ENCODE measurements at regions not wholly inside any gene's neighbourhood (a gene's known extent, or its start where the extent isn't known, plus 50 kb on each side); places are given as distances from the start of the nearest gene placed in this dataset.
A peak's percentile ranks its signal among the peaks of the same experiment; 100 is the strongest.

DNA sequence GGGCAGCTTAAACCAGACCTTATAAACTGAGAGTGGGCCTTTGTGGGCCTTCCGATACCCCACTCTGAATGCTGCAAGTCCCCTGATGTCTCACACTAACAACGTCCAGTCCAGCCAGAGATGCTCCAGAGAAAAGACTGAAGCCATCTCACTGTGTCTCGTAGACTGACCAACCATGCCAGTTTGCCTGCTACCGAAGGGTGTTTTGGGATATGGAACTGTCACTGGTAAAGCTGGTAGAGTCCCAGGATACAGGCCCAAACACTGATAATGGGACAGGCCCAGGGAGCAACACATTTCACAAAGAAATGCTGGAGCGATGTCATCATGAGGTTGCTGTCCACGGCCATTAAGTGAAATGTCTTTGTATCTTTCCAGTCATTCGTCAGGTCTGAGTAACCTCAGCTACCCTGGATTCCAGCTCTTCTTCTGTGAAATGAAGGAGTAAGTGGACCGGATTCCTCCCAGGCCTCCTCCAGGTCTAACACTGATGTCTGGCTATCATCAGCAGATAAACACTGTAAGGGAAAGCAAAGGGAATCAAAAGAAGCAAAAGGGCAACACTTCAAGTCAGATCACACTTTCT is 81.6 kb downstream of the SLC5A7 start:
- DNase-seq = no peak

DNA sequence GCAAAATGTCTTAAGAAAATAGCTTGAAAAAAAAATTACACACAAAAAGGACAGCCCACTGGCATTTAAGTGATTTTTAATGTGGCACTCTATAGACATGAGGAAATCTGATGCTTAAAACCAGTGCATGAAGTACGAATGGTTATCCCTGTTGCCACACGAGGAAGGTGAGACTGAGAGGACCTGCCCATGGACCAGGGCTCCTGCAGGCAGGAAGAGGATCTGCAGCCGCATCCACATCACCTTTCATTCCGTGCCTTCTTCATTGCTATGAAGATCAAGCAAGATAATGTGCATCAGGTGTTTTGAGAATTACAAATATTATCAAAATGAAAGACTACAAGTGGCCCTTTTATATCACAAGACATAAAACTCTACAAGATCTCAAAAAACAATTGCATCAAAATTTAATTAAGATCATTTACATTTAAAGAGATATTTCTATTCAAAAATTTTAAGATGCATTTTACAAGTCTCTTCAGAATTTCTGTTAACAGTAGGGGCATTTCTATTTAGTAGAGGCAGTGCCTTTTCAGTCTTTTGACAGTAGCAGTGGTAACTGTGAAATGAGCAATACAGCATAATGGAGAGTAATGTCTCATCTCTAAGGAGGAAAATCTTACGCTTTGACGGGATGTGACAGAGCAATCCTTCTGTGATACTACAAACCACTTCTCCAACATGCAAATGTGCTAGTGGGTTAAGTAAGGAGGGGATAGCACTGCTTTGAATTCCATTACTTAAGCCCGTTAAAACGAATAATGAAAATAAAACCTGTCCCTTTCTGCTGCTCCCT is 83.4 kb downstream of the SLC5A7 start:
- peak; percentile 15 for DNase-seq

DNA sequence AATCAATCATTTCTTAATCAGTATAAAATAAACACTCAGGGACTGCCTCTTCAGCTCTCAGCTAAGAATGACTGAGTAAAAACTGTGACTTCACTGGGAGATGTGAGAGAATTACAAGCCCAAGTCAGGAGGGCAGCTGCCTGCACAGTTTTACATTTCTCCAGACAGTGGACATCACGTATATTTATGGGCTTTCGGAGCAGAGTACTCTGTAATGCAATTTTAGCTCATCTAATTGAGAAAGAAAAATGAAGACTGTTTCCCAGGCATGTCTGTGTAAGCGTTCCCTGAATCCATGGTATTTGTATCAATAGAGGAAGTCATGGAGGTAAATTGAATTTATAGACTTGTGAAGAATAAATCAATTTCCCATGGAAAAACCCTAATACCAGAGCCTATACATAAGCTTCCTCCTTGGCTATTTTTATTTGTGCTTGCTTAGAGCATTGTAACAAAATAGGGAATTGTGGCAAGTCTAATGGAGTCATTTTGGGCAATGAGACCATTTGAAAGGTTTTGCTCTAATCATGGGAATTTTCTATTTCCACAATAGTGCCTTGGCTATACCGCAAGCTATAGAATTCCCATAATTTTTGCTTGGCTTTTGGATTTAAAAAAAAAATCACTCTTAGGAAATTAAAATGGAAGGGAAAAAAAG is 87.2 kb downstream of the SLC5A7 start:
- no peak for DNase-seq

DNA sequence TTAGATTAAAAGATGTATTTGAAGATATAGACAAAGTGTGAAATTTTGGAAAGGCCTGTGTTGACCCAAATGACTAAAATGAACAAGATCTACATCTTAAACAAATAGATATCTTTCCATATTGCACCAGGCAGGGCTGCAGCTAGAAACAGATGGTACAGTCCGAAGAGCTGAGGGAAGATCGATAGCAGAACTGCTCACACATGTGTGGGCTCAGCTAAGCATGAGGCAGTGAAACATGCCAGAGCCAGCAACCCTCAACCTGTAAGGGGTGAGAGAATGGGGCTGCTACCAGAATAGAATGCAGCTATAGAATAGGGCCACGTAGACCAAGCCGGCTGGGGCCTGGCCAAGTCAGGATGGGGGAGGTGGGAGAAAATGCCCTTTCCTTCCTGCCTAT is 87.8 kb downstream of the SLC5A7 start:
- DNase-seq = no peak

DNA sequence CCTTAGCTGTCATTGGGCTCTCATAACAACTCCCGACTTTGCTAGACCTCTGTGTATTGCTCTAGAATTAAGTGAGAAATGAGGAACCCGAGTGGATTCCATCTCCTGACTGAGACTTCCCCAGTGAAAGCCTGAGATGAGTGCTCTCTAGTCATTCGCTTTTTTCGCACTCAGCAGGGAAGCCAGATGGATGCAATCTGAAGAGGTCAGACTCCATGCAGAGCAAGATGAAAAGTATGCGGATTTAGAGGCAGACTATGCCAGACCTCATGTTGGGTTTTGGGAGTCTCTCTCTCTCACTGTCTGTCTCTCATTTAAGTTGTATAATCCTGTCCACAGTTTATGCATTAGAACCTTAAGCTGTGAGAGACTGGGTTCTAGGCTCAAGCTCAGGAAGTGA is 88.6 kb downstream of the SLC5A7 start:
- DNase-seq = no peak

DNA sequence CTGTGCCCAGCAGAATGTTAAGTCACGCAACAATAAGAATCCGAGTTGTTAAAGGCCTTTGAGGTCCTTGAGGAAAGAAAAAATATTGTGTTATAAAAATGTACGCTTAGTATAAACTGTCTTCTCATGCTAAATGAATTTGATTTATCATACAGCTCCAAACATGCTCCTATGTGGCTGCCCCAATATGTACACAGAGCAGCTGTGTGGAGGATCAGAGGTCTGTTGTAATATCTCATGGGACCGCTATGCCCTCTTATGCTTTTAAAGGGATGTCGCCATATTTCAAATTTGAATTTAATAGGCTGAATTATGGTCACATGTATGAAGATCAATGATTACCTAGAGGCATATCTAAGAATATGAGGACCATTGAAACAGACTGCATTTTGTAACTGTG is 90.2 kb downstream of the SLC5A7 start:
- DNase-seq = no peak

DNA sequence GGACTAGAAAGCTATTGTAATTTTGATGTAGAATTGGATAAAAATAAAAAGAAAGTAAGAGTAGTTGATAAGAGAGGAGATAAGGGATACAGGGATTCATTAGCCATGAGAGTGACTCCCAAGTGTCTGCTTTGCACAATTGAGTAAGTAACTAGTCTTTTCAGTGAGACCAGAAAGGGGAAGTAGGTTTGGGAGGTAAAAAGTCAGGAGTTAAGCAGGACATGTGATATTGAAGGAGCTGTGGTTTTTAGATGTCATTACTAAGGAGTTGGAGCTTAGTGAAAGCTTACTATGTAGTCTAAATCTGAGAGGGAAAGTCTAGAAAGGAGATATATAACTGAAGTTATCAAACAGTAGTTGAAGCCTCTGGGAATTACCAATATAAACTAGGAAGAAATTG is 93.4 kb downstream of the SLC5A7 start:
- DNase-seq = no peak

DNA sequence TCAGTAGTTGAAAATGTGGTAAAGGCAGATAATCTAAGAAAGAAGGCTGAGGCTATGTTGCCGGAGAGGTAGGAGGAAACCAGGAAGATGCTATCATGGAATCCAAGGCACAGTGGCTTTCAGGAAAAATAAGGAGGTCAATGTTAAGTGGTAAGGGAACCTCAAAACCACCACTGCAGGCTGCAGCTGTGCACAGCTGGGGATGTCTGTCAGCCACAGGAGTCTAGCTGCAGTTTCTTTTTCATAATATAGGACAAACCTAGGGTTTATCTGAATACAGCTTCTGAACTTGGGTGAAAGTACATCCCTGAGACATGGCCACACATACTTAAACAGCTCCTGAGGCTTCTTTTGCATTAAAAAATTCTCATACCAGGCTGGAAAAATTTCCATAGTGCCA is 93.9 kb downstream of the SLC5A7 start:
- no peak for DNase-seq

DNA sequence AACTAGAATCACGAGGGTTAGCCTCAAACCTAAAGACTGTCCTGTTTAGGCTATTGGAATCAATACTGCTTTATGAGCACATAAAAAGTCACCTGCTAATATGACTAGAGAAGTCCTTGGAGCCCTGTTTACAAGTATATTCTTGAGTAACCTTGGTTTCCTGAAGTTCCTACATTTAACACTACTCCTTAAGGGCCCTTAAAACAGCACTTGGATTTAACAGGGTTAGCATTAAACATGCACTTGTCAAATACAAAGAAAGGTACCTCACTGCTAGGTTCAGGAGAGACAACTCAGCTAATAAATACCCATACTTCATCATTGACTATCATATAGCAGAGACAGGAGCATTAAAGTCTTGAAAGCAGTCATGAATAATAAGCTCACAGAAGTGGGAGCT is 96.7 kb downstream of the SLC5A7 start:
- no peak for DNase-seq

DNA sequence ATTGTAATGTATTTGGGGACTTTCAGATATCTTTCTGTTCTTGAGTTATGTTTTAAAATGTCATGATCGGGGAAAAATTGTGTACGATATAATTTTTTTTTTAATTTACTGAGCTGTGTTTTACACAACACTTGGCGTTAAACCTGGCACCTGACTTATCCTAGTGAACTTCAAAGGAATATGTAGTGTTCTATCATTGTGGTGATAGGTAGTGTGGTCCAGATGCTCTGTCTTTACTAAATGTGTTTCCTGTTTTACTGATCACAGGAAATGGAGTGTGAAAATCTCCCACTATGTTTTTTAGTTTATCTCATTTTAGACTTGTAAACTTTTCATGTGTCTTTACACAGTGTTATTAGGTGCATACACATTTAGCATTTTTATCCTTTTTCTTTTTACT is 98.0 kb downstream of the SLC5A7 start:
- no peak for DNase-seq

DNA sequence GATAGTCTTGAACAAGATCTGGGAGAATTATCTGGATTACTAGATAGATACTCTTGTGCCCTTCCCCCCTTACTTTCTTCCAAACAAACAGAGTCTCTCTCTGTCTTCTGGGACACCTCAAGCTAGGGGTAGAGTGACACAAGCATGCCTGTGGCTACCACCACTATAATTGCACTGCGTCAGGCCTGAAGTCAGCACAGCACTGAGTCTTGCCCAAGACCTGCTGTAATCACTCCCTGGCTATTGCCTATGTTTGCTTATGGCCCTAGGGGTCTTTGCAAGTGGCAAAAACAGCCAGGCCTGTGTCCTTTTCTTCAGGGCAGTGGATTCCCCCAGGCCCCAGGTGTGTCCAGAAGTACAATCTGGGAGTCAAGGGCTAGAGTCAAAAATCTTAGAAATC is 106.6 kb downstream of the SLC5A7 start:
- DNase-seq = no peak

DNA sequence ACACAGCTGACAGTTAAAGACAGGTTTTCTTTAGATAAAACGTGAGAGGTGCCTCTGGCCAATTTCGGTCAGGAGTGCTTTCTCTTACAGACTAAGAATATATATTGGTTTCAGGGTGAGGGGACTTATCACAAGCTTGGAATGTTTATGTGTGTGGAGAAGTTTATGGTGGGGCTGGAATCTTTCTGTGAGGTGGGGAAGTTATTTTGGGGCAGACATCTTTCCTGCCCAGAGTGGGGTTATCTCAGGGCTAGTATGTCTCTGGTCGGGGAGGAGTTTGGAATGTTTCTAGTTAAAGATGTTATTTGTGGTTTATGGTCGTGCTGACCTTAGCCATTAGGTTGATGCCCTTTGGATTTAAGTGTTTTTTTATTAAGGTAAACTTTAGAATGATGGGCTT is 115.2 kb downstream of the SLC5A7 start:
- no peak for DNase-seq

DNA sequence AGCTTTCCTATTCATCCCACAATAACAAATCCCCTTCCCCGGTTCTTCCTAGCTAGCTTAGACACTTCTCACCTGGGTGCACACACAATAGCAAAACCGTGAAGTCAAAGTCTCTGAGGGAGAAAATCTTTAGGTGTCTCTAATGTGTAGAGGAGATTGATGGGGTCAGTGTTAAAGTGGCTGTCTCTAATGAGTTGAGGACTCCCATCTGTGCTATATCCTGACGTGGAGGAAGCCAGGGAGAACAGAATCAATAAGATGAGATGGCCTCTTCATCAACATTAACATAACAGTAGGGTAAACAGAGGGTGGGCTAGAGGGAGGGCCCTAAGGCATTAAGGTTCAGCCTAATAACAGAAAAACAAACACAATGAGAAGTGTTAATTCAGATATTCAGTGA is 120.4 kb downstream of the SLC5A7 start:
- DNase-seq = peak; percentile 5

DNA sequence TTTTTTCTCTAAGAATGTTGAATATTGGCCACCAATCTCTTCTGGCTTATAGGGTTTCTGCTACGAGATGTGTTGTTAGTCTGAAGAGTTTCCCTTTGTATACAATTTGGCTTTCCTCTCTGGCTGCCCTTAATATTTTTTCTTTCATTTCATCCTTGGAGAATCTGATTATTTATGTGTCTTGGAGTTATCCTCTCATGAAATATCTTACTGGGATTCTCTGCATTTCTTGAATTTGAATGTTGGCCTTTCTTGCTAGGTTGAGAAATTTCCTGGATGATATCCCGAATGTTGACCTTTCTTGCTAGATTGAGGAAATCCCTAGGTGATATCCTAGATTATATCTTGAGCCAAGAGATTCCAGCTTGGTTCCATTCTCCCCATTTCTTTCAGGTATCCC is 125.6 kb downstream of the SLC5A7 start:
- DNase-seq = no peak

DNA sequence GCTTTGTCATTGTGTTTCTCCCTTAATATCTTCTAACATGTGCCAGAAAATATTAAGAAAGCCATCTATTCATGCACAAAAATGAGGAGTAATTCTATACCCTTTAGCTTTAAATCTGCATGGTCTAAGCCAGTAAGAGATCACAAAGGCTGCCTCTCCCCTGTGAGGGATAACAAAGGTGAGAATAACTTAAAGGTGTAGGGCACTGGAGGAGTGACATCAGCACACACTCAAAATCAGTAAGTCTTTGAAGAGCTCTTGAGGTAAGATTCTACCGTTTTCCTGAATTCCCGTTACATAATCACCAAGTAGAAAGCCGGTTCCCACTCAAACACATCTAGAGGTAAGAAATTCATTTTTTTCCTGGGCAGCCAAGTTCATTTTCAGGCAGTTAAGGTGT is 123.9 kb upstream of the SULT1C3 start:
- DNase-seq = no peak

DNA sequence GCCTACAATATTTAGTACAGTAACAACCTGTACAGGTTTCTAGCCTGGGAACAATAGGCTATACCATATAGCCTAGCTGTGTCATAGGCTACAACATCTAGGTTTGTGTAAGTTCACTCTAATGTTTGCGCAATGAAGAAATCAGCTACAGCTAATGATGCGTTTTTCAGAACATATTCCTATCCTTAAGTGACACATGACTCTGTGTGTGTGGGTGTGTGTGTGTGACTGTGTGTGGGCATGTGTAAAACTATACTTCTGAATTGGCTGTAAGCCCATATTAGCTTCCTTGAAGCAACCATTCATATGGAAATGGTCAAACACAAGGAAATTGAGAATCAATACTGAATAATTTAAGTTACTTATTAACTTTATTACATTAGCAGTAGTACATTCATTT is 120.8 kb upstream of the SULT1C3 start:
- DNase-seq = no peak

DNA sequence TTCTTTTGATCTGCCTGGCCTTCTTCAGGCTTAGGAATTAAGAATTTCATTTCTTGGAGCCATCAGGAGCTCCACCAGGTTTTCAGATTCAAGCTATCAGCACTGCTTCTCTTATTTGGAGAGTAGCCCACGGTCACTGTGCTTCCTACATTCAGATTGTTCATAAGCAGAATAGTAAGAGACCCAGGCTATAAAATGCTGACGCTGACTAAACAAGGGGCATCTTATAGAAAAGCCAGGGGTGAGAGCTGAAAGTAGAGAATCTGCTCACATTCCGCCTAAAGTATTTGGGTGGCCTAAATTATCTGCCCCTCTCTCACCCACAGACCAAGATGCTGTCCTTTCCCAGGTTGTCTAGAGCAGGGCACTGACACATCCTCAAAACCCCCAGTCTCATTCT is 120.3 kb upstream of the SULT1C3 start:
- DNase-seq = no peak

DNA sequence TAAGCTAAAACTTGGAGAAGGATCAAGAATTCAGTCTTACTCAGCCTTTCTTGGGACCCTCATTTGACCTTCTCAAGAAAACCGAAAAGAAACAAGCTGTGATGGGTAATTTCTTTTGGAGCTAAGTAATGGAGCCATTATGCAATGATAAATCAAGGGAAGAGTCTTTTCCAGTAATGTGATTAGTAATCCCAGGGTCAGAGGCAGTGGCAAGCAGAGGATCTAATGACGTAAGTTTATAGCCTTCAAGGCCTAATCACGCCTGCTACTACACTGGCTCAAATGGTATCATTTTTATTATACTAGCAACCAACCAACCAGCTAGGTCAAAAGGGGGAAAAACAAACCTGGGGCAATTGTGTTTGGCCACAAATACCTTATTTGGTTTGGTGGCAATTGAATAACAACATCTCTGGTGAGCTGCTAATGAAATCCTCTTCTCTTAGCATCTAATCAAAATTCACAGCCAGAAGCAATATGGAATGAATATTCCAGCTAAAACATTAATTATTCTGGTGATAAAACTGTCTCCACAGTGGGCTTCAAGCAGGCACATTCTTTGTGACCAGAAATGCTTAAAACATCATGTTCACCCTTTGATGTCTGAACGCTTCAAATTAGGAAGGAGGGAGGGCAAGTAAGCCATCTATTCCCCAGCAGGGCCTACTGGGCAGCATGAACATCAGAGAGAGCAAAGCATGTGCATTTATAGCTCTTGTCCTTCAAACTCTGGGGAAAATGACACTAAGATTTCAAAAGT is 114.9 kb upstream of the SULT1C3 start:
- DNase-seq = peak; percentile 83

DNA sequence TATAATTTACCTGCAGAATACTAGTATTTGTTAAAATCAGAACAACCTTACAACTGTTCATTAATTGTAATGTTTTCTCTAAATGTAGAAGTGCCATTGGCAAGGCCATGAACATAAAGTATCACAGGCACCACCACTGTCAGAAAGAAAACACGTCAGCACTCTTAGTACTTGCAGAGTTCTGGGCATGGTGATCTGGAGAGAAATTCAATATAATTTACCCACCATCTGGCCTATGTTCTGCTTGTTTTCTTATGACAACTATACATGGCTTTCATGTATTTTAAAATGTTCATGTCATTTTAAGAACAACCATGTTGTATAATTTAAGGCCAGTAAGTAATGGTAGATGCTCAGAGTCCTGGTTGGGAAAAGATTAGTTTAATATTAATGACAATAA is 114.2 kb upstream of the SULT1C3 start:
- peak; percentile 10 for DNase-seq

DNA sequence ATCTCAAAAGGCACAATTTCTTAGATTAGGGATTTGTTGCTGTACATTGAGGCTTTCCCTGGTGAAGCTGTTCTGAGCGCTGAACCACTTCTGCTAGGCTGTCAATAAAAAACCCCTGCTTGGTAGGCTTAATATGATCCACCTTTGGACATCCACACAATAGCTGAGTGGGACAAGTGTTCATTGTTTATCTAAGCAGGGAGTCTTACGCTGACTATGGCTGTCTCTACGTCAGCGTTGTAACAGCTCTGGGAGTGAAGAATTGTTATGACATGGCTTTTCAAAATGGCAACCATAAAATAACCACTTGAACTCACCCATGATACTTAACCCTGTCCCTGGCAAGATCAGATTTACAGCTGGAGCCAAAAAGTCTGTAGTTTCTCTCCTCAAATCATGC is 111.5 kb upstream of the SULT1C3 start:
- DNase-seq = no peak

DNA sequence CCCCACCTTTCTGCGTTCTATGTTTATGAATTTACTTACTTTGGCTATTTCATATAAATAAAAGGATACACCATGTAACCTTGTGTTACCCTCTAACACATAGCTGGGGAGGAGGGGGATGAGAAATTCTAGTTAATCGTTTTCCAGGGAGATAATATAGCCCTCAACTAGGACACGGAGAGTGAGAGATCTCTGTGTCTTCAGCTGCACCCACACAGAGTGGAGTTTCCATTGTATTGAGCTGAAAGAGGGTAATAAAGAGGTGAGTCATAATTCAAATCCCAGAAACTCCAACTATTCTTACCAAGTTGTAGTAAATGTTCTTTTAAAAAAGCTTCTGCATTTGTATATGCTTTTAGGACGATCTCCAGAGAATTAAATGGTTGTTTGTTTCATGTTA is 110.1 kb upstream of the SULT1C3 start:
- no peak for DNase-seq

DNA sequence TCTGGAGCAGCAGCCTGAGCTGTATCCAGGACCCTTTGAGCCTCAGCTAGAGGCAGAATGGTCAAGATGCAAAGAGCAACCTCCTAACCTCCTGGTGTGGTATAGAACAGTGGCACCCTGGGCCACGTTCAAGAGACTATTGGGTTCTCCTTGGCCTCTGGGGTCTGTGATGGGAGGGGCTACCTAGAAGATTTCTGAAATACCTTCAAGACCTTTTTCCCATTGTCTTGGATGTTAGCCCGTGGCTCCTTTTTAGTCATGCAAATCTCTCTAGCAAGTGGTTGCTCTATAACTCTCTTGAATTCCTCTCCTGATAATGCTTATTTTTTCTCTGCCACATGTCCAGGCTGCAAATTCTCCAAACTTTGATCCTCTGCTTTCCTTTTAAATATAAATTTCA is 106.3 kb upstream of the SULT1C3 start:
- no peak for DNase-seq

DNA sequence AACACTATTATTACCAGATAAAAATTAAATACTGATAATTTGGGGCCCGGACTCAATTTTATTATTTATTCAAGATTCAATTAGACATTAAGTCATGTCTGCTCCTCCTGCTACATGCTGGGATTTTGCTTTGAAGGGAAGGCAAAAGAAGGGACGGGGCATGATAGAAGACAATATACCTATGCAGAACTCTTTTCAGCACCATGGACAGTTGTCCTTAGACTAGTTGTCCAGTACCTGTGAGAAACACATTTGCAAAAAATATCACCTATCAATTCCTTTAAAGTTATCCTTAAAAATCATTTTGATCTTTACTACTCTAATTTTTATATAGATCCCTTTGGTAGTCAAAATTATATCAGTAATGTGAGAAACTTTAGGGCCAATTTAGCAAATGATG is 100.2 kb upstream of the SULT1C3 start:
- DNase-seq = no peak

Data from NCI-H82 (cell line).